ENCODE measurements at regions not wholly inside any gene's neighbourhood (a gene's known extent, or its start where the extent isn't known, plus 50 kb on each side); places are given as distances from the start of the nearest gene placed in this dataset.

DNA sequence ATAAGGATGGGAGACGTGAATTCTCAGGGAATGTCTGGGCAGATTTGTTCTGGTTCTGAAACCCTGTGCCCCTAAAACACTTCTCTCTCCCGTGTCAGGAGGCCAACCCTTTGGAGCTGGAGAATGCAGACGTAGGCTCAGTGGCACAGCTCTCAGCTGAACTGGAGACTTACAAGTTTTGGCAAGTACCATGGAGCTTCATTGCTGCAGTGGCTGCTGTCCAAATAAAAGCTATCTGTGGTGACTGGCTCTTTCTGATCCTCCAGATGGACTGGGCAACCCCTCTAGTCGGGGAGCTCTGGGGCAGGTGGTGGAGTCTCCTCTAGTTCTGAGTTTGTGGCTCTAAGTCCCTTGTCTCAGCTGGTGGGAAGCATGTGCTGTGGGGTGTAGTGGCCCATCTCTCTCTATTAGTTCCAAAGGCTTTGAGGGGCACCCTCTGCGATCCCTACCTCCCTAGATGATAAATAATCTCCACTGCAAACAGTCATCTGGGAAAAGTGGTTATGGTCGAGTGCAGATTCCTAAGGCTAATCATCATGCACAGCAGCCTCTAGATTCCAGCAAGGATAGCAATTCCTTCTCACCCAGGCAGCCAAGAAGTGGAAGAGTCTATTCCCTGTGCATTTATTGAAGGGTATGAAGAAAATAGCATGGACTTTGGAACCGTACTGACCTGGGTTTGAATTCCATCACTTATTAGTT is 204.2 kb upstream of the KLF4 start:
- DNase-seq: no peak

DNA sequence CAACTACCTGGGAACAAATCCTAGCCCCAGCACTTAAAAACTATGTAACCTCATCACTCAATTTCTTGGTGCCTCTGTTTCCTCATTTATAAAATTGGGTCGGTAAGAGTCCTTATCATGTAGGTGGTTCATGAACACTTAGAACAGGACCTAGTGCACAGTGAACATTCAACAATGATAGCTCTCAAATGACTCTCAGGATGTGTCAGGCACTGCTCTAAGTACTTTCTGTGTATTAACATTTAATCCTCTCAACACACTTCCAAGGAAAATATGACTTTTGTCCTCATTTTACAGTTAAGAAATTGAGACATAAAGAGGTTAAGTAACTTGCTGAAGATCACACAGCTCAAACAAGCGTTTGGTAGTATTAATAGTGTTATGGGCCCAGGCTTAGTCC is 202.1 kb upstream of the KLF4 start:
- no peak for DNase-seq

GRCh38 chr9:107690021-107690420 is 200.5 kb upstream of the KLF4 start:
- no peak for DNase-seq

DNA sequence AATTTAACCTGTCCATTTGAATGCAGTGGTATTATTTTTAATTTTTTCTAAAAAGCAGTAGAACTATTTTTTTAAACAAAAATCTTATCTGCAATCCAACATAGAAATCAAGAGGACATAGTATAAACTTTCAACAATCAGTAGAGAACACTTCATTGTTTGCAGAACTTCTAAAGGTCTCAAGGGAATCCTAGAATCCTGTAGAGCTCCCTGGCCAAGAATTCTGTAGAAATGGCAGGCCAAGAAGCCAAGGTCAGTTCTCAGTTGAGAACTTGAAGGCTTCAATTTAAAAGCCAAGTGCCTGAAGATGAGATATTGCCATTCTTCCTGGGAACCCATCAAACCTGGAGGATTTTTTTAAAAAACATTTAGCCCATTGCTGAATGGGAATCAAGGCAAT is 199.2 kb upstream of the KLF4 start:
- DNase-seq: no peak

GRCh38 chr9:107685901-107686300 is 196.3 kb upstream of the KLF4 start:
- DNase-seq: no peak

- no peak for DNase-seq
Observed at GRCh38 chr9:107685376-107685775, 195.8 kb upstream of the KLF4 start.

DNA sequence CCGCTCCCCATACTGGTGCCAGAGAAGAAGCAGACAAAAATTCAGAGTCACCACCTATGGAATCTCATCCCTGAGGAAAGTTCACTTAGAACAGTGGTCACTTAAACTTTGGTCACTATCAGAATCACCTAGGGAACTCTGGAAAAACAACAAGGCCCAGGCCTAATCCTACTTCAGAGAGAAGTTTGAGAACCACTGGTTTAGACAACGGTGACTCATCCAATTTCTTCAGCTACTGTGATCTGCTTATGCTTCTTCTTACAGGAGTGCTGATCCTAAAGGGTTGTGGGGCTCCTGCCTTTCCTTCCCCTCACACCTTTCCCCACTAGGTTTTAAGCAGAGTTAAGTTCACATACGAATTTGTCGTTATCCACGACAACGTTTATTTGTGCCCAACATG is 194.7 kb upstream of the KLF4 start:
- DNase-seq: no peak

GRCh38 chr9:107683566-107683965 is 194.0 kb upstream of the KLF4 start:
- DNase-seq: no peak

DNA sequence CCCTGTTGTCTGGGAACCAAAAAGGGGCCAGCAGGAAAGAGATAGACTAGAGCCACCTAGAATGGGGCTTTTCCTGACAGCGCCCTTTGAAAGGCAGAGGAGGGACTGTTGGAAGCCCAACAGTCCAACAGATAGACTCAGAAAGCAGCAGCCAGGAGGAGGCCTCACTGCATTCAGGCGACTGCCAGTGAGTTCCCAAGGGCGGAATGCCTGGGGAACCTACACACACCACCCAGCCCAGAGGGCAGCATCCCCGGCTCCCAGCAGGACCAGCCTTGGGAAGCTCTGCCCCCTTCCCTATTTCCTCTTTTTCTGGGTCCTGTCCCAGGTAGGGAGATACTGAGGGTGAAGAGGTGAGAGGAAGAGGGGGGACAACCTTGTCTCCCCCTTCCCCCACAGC is 192.4 kb upstream of the KLF4 start:
- no peak for DNase-seq

DNA sequence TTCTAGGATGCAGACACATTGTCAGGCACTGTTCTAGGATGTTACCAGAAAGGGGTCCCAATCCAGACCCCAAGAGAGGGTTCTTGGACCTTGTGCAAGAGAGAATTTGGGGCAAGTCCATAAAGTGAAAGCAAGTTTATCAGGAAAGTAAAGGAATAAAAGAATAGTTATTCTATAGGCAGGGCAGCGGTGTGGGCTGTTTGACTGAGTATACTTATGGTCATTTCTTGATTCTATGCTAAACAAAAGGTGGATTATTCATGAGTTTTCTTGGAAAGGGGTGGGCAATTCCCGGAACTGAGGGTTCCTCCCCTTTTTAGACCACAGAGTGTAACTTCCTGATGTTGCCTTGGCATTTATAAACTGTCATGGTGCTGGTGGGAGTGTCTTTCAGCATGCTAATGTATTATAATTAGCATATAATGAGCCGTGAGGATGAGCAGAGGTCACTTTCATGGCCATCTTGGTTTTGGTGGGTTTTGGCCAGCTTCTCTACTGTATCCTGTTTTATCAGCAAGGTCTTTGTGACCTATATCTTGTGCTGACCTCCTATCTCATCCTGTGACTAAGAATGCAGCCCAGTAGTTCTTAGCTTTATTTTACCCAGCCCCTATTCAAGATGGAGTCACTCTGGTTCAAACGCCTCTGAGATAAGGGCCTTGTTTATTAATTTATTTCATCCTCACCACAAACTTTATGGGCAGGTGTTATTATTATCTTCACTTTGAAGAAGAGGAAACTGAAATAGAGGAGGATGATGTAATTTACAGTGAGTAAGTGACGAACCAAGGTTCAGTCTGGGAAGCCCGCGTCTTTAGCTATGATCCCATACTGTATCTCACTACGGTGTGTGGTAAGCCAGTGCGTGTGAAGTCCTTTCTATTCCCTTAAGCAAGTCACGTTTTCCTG is 186.0 kb upstream of the KLF4 start:
- DNase-seq: no peak

GRCh38 chr9:107674721-107675277 is 185.2 kb upstream of the KLF4 start:
- no peak for DNase-seq

DNA sequence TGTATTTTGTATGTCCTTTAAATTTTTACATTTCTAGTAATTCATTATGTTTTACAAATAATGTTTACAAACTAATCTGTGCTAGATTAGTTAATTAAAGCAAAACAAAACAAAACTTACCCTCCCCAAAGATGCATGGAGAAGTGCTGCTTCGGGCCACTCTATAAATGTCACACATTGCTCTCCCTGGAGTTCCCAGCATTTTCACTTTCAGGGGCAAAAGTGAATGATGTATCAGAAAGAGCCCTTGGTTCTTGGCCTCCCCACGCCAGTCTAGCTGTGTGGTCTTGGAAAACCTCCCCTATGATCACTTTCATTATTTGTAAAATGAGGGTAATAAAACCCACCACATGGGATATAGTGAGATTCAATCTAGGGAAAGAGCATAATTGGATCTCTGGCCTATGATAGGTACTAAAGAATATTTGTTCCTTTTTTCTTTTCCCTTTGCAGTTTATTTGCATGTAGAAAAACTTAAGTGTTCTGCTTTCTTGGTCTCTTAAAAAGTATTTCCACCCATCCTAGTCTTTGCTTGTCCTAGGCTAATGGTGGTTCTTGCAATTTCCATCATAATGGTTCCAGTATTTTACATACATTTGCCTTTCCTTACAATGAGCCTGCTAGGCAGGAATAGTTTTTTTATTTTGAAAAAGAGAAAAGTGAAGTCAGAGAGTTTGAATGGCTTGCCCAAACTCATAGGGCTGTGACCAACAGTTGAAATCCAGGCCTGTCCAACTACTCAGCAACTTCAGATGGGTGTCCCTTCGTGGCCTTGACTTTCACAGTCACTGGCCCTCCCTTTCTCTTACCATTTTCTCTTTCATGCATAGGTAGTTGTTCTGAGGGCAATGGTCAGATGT is 184.5 kb upstream of the KLF4 start:
- DNase-seq: no peak

- DNase-seq: no peak
Observed at GRCh38 chr9:107671588-107671987, 182.0 kb upstream of the KLF4 start.

DNA sequence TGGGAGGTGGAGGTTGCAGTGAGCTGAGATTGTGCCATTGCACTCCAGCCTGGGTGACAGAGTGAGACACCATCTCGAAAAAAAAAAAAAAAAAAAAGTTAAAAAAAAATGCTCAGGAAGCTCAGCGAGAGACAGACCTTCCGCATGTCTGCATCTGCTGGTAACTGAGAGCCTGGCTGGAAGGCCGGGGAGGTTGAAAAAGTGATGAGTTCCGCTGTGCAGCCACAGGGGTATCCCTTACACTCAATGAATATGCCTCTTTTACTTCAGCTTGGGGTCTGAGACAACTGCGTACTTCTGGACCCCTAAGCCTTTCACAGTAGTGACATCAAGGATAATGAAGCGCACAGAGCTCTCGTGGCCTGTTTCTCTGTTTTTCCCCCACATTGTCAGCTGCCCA is 179.9 kb upstream of the KLF4 start:
- no peak for DNase-seq

DNA sequence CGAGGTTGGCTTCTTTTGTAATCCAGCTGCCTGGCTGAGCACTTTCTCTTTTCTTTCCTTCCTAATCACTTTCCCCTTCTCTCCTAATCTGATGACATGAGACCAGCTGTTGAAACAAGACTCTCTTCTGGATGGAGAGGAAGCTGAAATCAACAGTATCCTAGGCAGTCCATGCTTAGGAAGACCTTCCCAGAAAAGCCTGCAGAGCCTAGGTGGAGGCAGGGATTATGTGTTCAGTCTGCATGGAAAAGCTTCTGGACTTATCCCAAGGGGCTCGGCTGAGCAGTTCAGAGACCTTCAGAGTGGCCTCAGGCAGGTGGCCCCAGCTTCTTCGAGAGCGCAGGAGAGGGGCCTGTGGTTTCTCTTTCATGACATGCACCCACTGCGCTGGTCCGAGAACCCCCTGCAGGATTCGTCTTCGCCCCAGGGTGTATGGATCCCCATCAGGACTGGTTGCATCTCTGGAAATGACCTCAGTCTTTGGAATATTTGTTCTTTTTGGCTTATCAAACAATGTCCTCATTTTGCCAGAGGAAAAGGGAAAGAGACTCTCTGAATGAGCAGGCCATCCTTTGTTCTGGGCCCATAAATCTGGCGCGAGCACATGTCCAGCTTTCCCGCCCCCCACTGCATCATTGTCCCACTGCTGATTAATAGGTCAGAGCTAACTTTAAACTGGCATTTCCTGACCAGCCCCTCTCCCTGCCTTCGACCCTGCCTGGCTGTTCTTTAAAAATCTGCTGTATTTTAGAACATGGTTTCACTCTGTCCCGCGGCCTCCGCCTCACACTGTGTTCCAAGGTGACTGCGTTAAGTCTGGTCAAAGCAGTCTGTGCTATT is 177.9 kb upstream of the KLF4 start:
- no peak for DNase-seq

- DNase-seq: no peak
Observed at GRCh38 chr9:107665057-107665456, 175.5 kb upstream of the KLF4 start.

DNA sequence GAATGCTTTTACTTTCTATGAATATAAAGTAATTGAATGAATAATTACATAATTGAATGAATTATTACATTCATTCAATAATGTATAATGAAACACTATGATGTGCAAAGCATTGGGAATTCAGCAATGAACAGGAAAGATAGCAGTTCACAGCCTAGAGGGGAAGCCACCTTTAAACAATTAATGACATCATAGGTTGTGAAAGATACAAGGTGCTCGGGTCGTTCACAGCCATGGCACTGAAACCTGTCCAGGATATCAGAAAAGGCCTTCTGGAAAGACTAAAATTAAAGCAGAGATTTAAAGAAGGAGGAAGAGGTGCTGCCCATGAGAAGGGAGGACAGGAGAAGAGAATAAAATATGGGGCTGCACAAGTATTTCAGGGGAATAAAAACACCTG is 171.4 kb upstream of the KLF4 start:
- no peak for DNase-seq

GRCh38 chr9:107653263-107653821 is 163.8 kb upstream of the KLF4 start:
- DNase-seq: peak; percentile 44

- DNase-seq: no peak
Observed at GRCh38 chr9:107650995-107651394, 161.4 kb upstream of the KLF4 start.

GRCh38 chr9:107650321-107650720 is 160.8 kb upstream of the KLF4 start:
- no peak for DNase-seq

GRCh38 chr9:107648153-107648715 is 158.7 kb upstream of the KLF4 start:
- DNase-seq: no peak
